Choroid plexus epithelial cell (primary cell): ENCODE measurements at regions not wholly inside any gene's neighbourhood (a gene's known extent, or its start where the extent isn't known, plus 50 kb on each side); places are given as distances from the start of the nearest gene placed in this dataset.

Experiments
- DNase-seq: peaks from one replicate; pipeline ENCODE4 v3.0.0-alpha.2; 2010; ENCODE audit warnings: low read depth
- H3K4me3 ChIP-seq: 2 replicates; pipeline ENCODE4 v1.5.1; 2011; ENCODE audit warnings: low read depth, mild to moderate bottlenecking, control low read depth, low read length, moderate library complexity
- CTCF ChIP-seq: conservative IDR thresholded peaks from 2 replicates; pipeline ENCODE4 v1.5.1; 2011; ENCODE audit warnings: low read depth, mild to moderate bottlenecking, control low read depth, inconsistent platforms, low read length, moderate library complexity

GRCh38 chr5:96278981-96279380 is 154.1 kb downstream of the PCSK1 start:
- no peak overlapping the region for H3K4me3 ChIP-seq
- no peak for DNase-seq
- no peak for TF ChIP-seq CTCF

DNA sequence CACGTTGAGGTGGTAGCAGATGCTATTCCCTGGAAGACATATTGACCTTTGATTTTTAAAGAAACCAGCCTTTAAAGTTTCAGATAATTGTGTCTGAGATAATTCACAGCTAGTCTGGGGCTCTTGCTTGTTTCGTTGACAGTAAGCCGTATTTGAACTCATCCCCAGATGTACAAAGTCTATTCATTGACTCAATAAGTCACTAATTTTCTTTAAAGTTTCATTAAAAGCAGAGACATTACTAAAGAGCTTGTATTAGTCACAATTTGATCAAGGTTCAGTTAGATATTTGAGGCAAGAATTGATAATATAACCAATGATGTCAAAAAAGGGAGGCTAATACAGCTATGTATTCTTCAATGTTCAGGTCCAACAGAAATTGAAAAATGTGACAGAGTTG is 158.0 kb downstream of the PCSK1 start:
- no peak overlapping the region for H3K4me3 ChIP-seq
- no peak for DNase-seq
- TF ChIP-seq CTCF, result no peak

GRCh38 chr5:96265487-96265886 is 167.6 kb downstream of the PCSK1 start:
- no peak overlapping the region for H3K4me3 ChIP-seq
- TF ChIP-seq CTCF, result no peak
- DNase-seq, result no peak

- no peak for TF ChIP-seq CTCF
- H3K4me3 ChIP-seq, result no peak overlapping the region
- DNase-seq, result no peak
Measured at GRCh38 chr5:96264047-96264446, 169.0 kb downstream of the PCSK1 start.

GRCh38 chr5:96262105-96262504 is 170.9 kb downstream of the PCSK1 start:
- H3K4me3 ChIP-seq, result no peak overlapping the region
- no peak for DNase-seq
- TF ChIP-seq CTCF, result no peak

- H3K4me3 ChIP-seq, result no peak overlapping the region
- no peak for TF ChIP-seq CTCF
- DNase-seq, result no peak
Measured at GRCh38 chr5:96260009-96260408, 173.0 kb downstream of the PCSK1 start.

- H3K4me3 ChIP-seq, result no peak overlapping the region
- TF ChIP-seq CTCF, result no peak
- peak; percentile 56 for DNase-seq
Measured at GRCh38 chr5:96259151-96259772, 173.8 kb downstream of the PCSK1 start.
